H1 (cell line): ENCODE measurements at regions not wholly inside any gene's neighbourhood (a gene's known extent, or its start where the extent isn't known, plus 50 kb on each side); places are given as distances from the start of the nearest gene placed in this dataset.

Source experiments
- NANOG ChIP-seq: IDR thresholded peaks from 2 replicates; pipeline ENCODE4 v1.6.1; 2011; ENCODE audit warnings: low read length, low read depth, mild to moderate bottlenecking, inconsistent platforms; ENCODE audit not compliant: insufficient read depth, poor library complexity, severe bottlenecking
- RNF2 ChIP-seq: fragments of 200-900, 300-1000 bp; sonication (generic); IDR thresholded peaks from 2 replicates; pipeline ENCODE4 v1.7.1; 2016; ENCODE audit warnings: borderline replicate concordance, low read depth, mild to moderate bottlenecking, antibody characterized with exemption, low read length; ENCODE audit not compliant: poor library complexity, severe bottlenecking; ENCODE audit errors: missing control alignments

- TF ChIP-seq RNF2, result no peak
- no peak for TF ChIP-seq NANOG
Measured at GRCh38 chr4:138634915-138635314, 380.7 kb upstream of the NOCT start (continued).
